Transverse colon (tissue), 4 donors: ENCODE measurements at regions not wholly inside any gene's neighbourhood (a gene's known extent, or its start where the extent isn't known, plus 50 kb on each side); places are given as distances from the start of the nearest gene placed in this dataset.

ENCODE experiments used
- CTCF ChIP-seq, 5 experiments: fragments of 200-600 bp in 3 of 5; fragments of 450-650 bp in 2 of 5; sonication (generic) in 3 of 5; IDR thresholded peaks; 1 replicate in 2 of 5; 2 replicates in 3 of 5; pipeline ENCODE4 v1.5.1; 2016 to 2017; ENCODE audit warnings: antibody characterized with exemption in 5 of 5, inconsistent platforms in 3 of 5, mild to moderate bottlenecking in 2 of 5, moderate library complexity in 1 of 5
- EP300 ChIP-seq: sonication (generic); formaldehyde crosslinking; IDR thresholded peaks from one replicate; pipeline ENCODE4 v1.6.1; 2017; ENCODE audit warnings: antibody characterized with exemption, low read depth
- POLR2A ChIP-seq: fragments of 450-650 bp; IDR thresholded peaks from one replicate; pipeline ENCODE4 v1.6.1; 2016; ENCODE audit warnings: antibody characterized with exemption, mild to moderate bottlenecking, moderate library complexity
- POLR2AphosphoS5 ChIP-seq, 3 donors: sonication (generic); formaldehyde crosslinking; IDR thresholded peaks; one replicate each; pipeline ENCODE4 v1.6.1; 2016; ENCODE audit warnings: antibody characterized with exemption in 3 of 3

GRCh38 chr9:25891527-25891926, 213.3 kb upstream of the TUSC1 start:
- no peak for TF ChIP-seq CTCF (IDR thresholded peaks at IDR 0.05)
- TF ChIP-seq EP300: no peak
- no peak for TF ChIP-seq POLR2AphosphoS5 (IDR thresholded peaks at IDR 0.05)
- no peak for TF ChIP-seq POLR2A
